HEK293T (cell line): ENCODE measurements at regions not wholly inside any gene's neighbourhood (a gene's known extent, or its start where the extent isn't known, plus 50 kb on each side); places are given as distances from the start of the nearest gene placed in this dataset.
A peak's percentile ranks its signal among the peaks of the same experiment; 100 is the strongest.

Source experiments
- CTCF ChIA-PET: fragments of 350-600 bp; formaldehyde crosslinking; extraction: SDS; loops from one replicate; lab custom pipeline; 2021; ENCODE audit warnings: antibody characterized with exemption, inconsistent platforms; lab: Yijun Ruan, JAX
- POLR2A ChIA-PET: fragments of 350-600 bp; formaldehyde crosslinking; extraction: SDS; loops from one replicate; lab custom pipeline; 2020; ENCODE audit warnings: antibody characterized with exemption, inconsistent platforms; lab: Yijun Ruan, JAX
- DNase-seq: peaks from one replicate; pipeline ENCODE4 v3.0.0; 2012; ENCODE audit warnings: mixed read lengths; ENCODE audit errors: extremely low spot score
- ARNT ChIP-seq: fragments of 450-650 bp; IDR thresholded peaks from 2 replicates; pipeline ENCODE4 v1.6.1; 2017; ENCODE audit warnings: mild to moderate bottlenecking
- BHLHE40 ChIP-seq: fragments of 450-650 bp; IDR thresholded peaks from 2 replicates; pipeline ENCODE4 v1.6.1; 2016; ENCODE audit warnings: mild to moderate bottlenecking, moderate library complexity, borderline replicate concordance
- CTBP1 ChIP-seq: fragments of 450-650 bp; IDR thresholded peaks from 2 replicates; pipeline ENCODE4 v1.6.1; 2016; ENCODE audit warnings: borderline replicate concordance
- ELF4 ChIP-seq: fragments of 450-650 bp; IDR thresholded peaks from 2 replicates; pipeline ENCODE4 v1.6.1; 2017; ENCODE audit warnings: antibody characterized with exemption
- FOXA1 ChIP-seq: fragments of 450-650 bp; IDR thresholded peaks from 2 replicates; pipeline ENCODE4 v1.6.1; 2016; ENCODE audit warnings: mild to moderate bottlenecking
- FOXK2 ChIP-seq: fragments of 450-650 bp; IDR thresholded peaks from 2 replicates; pipeline ENCODE4 v1.6.1; 2016; ENCODE audit warnings: mild to moderate bottlenecking
- FOXM1 ChIP-seq: fragments of 450-650 bp; IDR thresholded peaks from 2 replicates; pipeline ENCODE4 v1.6.1; 2017; ENCODE audit warnings: mild to moderate bottlenecking, borderline replicate concordance
- HDGF ChIP-seq: fragments of 450-650 bp; IDR thresholded peaks from 2 replicates; pipeline ENCODE4 v1.6.1; 2017; ENCODE audit warnings: antibody characterized with exemption, borderline replicate concordance
- L3MBTL2 ChIP-seq: fragments of 450-650 bp; conservative IDR thresholded peaks from 2 replicates; pipeline ENCODE4 v1.6.1; 2016; ENCODE audit warnings: mild to moderate bottlenecking
- LEF1 ChIP-seq: fragments of 450-650 bp; IDR thresholded peaks from 2 replicates; pipeline ENCODE4 v1.6.1; 2017; ENCODE audit warnings: mild to moderate bottlenecking, borderline replicate concordance
- NFRKB ChIP-seq: fragments of 450-650 bp; IDR thresholded peaks from 2 replicates; pipeline ENCODE4 v1.6.1; 2016; ENCODE audit warnings: mild to moderate bottlenecking, moderate library complexity
- SP1 ChIP-seq: fragments of 450-650 bp; IDR thresholded peaks from 2 replicates; pipeline ENCODE4 v1.6.1; 2017
- SUZ12 ChIP-seq: fragments of 450-650 bp; IDR thresholded peaks from 2 replicates; pipeline ENCODE4 v1.6.1; 2016; ENCODE audit warnings: mild to moderate bottlenecking
- TARDBP ChIP-seq: fragments of 450-650 bp; IDR thresholded peaks from 2 replicates; pipeline ENCODE4 v1.6.1; 2016
- ZNF384 ChIP-seq: fragments of 450-650 bp; IDR thresholded peaks from 2 replicates; pipeline ENCODE4 v1.6.1; 2016
- TF ChIP-seq, protein P1 (sequence below): fragments of 450-650 bp; IDR thresholded peaks from 2 replicates; pipeline ENCODE4 v1.6.1; 2016

DNA sequence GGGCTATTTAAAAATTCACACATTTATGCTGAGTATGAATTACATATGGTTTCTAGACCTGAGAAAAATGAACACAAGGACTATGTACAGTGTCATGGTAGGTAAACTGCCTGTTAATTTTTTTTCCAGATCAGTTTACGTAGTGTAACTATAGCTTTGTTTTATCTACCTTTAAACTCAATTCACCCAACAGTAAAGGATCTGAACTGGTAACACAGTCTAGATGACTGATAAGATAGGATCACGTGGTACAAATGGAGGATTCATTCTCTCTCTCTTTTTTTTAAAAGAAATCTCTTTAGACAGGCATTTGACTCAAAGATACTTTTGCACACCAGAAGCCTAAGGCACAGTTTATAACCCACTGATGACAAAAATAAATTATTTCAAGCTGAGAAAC, 130.8 kb upstream of the ATP2B1 start:
- CTCF ChIA-PET: no interaction called here
- DNase-seq: no peak
- TF ChIP-seq NFRKB (no peak), SP1 (no peak), SUZ12 (no peak), BHLHE40 (no peak), ZNF384 (no peak), ARNT (no peak), LEF1 (no peak), ELF4 (no peak), CTBP1 (no peak), FOXA1 (no peak), TARDBP (no peak)
- POLR2A ChIA-PET: no interaction called here

DNA sequence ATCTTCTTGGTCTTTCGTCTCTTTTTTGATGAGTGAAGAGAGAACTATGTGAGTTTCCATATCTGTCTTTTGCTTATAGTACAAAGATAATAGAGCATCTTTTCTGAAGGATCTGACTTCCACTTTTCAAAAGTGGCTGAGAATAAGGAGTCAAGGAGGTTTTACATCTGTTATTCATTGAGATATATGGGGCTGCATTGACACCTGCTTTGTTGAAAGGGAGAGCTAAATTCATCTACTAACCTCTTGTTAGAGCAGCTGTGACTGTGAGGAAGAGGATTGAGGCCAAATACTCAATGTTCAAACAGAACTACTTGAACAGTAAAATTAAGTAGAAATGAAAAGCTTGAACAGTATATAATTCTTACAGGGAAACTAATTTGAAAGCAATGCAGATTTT, 130.2 kb upstream of the ATP2B1 start:
- TF ChIP-seq ZNF384: no peak
- TF ChIP-seq LEF1: no peak
- TF ChIP-seq SP1: no peak
- TF ChIP-seq L3MBTL2: no peak
- TF ChIP-seq TARDBP: no peak
- TF ChIP-seq BHLHE40: no peak
- POLR2A ChIA-PET: no interaction called here
- CTCF ChIA-PET: no interaction called here
- no peak for DNase-seq

GRCh38 chr12:89836026-89836425, 127.4 kb upstream of the ATP2B1 start:
- no peak for DNase-seq
- TF ChIP-seq ZNF384 (no peak), LEF1 (no peak), ELF4 (no peak), FOXM1 (no peak), HDGF (no peak), SUZ12 (no peak), SP1 (no peak), TARDBP (no peak), FOXK2 (no peak), CTBP1 (no peak), NFRKB (no peak), L3MBTL2 (no peak)
- ChIA-PET CTCF (no interaction called here), POLR2A (no interaction called here)

- TF ChIP-seq ELF4: no peak
- no peak for TF ChIP-seq CTBP1
- TF ChIP-seq TARDBP: no peak
- TF ChIP-seq LEF1: no peak
- no peak for TF ChIP-seq SP1
- no peak for TF ChIP-seq FOXM1
- no peak for TF ChIP-seq L3MBTL2
- TF ChIP-seq FOXK2: no peak
- TF ChIP-seq FOXA1: no peak
- no peak for TF ChIP-seq NFRKB
- no peak for TF ChIP-seq ARNT
- DNase-seq: no peak
- POLR2A ChIA-PET: no interaction called here
- CTCF ChIA-PET: no interaction called here
Observed at GRCh38 chr12:89834676-89835075, 126.0 kb upstream of the ATP2B1 start.

DNA sequence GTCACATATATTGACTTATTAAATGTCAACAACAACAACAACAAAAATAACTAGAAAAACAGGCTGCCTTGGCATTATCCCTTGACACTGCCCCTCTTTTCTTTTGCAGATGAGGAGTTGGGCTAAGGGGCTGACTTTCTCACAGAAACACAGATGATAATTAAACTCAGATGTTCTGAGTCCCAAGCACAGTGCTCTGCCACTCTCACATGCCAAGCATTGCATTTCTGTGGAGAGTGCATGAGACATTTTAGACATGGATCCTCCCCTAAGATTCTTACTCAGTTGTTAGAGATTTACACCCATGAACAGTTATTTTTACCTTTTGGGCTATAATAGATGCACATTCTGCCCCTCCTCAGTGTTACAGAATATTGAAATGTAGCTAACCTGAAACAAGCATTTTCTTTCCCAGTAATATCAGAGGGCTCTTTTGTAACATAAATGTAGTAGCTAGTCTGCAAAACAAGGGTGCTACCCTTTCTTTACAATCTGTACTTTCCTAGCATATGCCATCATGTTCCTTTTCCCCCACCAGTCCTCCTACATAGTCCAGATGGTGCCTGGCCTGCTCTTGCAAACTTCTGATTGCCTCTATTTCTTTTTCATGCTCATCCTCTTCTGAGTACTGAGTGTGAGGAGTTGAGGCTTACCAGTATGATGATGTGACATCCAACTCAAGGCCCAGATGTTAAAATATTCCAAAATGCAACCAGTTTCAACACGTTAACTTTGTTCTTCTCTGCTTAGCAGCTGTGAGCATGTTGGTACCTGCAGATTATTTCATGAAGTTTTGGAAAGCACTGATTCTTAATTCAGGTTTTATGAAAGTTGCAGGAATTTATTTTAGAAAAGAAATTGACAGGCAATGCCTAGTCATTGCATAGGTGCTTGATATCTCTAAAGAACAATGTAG, 125.0 kb upstream of the ATP2B1 start:
- ChIA-PET CTCF (no interaction called here), POLR2A (no interaction called here)
- no peak for DNase-seq
- TF ChIP-seq, protein P1, sequence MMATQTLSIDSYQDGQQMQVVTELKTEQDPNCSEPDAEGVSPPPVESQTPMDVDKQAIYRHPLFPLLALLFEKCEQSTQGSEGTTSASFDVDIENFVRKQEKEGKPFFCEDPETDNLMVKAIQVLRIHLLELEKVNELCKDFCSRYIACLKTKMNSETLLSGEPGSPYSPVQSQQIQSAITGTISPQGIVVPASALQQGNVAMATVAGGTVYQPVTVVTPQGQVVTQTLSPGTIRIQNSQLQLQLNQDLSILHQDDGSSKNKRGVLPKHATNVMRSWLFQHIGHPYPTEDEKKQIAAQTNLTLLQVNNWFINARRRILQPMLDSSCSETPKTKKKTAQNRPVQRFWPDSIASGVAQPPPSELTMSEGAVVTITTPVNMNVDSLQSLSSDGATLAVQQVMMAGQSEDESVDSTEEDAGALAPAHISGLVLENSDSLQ: no peak
- no peak for TF ChIP-seq FOXK2
- TF ChIP-seq TARDBP: no peak
- no peak for TF ChIP-seq L3MBTL2
- no peak for TF ChIP-seq BHLHE40
- no peak for TF ChIP-seq FOXM1
- TF ChIP-seq FOXA1: no peak
- no peak for TF ChIP-seq ELF4

DNA sequence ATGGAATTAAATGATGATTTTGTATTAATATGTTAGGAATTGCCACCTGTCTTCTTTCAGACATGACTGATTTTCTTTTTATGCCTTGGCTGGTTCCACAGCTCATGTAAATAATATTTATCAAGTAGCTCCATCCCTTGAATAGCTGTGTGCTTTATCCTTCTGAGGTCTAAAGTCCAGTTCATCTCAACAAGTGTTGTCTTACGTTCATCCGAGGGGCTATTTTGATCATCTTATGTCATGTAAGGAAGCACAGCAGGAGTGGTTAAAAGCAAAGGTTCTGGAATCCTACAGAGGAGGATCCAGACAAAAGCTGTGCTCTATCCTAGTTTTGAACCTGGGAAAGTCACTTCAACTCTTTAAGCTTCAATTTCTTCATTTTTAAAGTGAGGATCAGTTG, 123.7 kb upstream of the ATP2B1 start:
- no peak for DNase-seq
- ChIA-PET CTCF (no interaction called here), POLR2A (no interaction called here)
- TF ChIP-seq ELF4: no peak
- TF ChIP-seq SUZ12: no peak
- no peak for TF ChIP-seq FOXA1
- no peak for TF ChIP-seq SP1
- TF ChIP-seq CTBP1: no peak
- TF ChIP-seq L3MBTL2: no peak
- no peak for TF ChIP-seq BHLHE40
- no peak for TF ChIP-seq ARNT
- no peak for TF ChIP-seq NFRKB
- TF ChIP-seq ZNF384: no peak

DNA sequence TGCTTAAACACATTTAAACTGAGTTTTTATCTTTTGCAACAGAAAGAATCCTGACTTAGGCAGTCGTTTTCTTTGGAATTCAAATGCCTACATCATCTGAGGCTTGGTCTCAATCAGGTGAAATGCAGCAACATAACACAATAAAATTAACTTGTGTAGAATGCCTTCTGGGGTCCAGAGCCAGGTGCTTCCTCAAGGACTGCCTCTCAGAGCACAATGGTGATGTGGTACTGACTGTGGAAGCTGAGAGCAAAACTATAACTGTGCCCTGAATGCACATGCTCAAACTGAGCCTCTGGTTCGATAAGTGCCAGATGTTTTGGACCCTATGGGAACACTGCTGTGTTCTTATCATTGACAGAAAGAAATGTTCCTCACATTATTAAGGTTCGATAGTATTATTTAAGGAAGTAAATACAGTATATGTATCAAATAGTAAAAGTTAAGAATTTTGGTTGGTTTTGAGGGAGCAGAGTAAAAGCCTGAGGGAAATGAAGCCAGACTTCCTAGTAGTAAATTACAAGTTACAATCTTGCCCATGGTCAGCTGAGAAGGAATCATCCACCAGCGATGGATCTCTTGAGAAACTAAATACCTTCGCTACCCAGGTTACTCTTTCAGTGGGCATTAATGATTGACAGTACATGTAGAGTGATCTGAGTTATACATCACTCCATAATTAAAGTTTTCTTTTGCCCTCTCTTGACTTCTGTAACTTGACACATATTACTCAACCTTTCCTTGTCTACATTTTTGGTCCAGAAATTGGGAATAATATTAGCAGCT, 122.9 kb upstream of the ATP2B1 start:
- POLR2A ChIA-PET: no interaction called here
- TF ChIP-seq, protein P1: peak; percentile 9; the same call in 1 of the 2 replicates
- no peak for TF ChIP-seq FOXM1
- CTCF ChIA-PET: no interaction called here
- DNase-seq: no peak
